Mucosa of rectum (tissue), 2 donors: ENCODE measurements at regions not wholly inside any gene's neighbourhood (a gene's known extent, or its start where the extent isn't known, plus 50 kb on each side); places are given as distances from the start of the nearest gene placed in this dataset.

ENCODE experiments used
- H3K27ac ChIP-seq, 2 donors: one replicate each; pipeline ENCODE4 v1.7.0; 2013; ENCODE audit warnings: inconsistent platforms in 2 of 2, low read depth in 2 of 2, low read length in 2 of 2
- H3K27me3 ChIP-seq, 2 donors: one replicate each; pipeline ENCODE4 v1.7.0; 2013; ENCODE audit warnings: low read length in 2 of 2; ENCODE audit not compliant: control insufficient read depth in 2 of 2, insufficient read depth in 2 of 2
- H3K36me3 ChIP-seq, 2 donors: one replicate each; pipeline ENCODE4 v1.7.0; 2013; ENCODE audit warnings: low read length in 2 of 2; ENCODE audit not compliant: control insufficient read depth in 2 of 2, insufficient read depth in 2 of 2
- H3K4me1 ChIP-seq, 2 donors: one replicate each; pipeline ENCODE4 v1.7.0; 2013; ENCODE audit warnings: low read length in 2 of 2, mild to moderate bottlenecking in 1 of 2; ENCODE audit not compliant: control insufficient read depth in 2 of 2, insufficient read depth in 2 of 2
- H3K4me3 ChIP-seq, 2 donors: one replicate each; pipeline ENCODE4 v1.7.0; 2013; ENCODE audit warnings: low read length in 2 of 2
- H3K9ac ChIP-seq, 2 donors: one replicate each; pipeline ENCODE4 v1.7.0; 2013; ENCODE audit warnings: low read length in 2 of 2, low read depth in 1 of 2, mild to moderate bottlenecking in 1 of 2
- H3K9me3 ChIP-seq, 2 donors: one replicate each; pipeline ENCODE4 v1.7.0; 2013; ENCODE audit warnings: low read length in 2 of 2; ENCODE audit not compliant: control insufficient read depth in 2 of 2
- donor health status: healthy.
- donor health status: Normal muscosa, but diverticular disease.

DNA sequence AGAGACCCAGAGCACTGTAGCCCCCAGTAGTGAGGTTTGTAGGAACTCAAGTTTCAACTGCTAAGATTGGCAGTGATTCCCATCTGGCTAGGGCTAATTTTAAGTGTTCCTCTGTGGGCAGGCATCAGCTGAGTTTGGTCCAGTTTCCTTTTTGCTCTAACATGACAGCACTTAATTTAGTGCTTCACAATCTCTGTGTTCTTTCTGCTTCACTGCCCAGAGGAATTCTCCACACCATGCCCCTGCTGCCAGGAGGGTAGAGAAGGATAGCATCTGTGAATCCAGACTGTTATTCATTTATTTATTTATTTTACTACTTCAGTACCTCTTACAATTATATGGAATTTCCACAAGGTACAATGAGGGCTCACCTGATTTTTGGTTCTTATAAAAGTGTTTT lies 549.9 kb upstream of the FSIP2 start:
- H3K27me3 ChIP-seq = no peaks in the 10 kb centered on the region
- H3K4me3 ChIP-seq = no peak overlapping the region
- H3K27ac ChIP-seq = no peak overlapping the region
- no peaks in the 10 kb centered on the region for H3K4me1 ChIP-seq
- H3K9ac ChIP-seq = no peak overlapping the region
- H3K9me3 ChIP-seq = no peaks in the 10 kb centered on the region
- H3K36me3 ChIP-seq = no peaks in the 10 kb centered on the region

- Histone ChIP-seq H3K4me3 (no peak overlapping the region), H3K9me3 (no peaks in the 10 kb centered on the region), H3K27ac (no peak overlapping the region), H3K36me3 (no peaks in the 10 kb centered on the region), H3K4me1 (no peaks in the 10 kb centered on the region), H3K27me3 (no peaks in the 10 kb centered on the region), H3K9ac (no peak overlapping the region)
Measured at GRCh38 chr2:185201063-185201462, 537.5 kb upstream of the FSIP2 start.

DNA sequence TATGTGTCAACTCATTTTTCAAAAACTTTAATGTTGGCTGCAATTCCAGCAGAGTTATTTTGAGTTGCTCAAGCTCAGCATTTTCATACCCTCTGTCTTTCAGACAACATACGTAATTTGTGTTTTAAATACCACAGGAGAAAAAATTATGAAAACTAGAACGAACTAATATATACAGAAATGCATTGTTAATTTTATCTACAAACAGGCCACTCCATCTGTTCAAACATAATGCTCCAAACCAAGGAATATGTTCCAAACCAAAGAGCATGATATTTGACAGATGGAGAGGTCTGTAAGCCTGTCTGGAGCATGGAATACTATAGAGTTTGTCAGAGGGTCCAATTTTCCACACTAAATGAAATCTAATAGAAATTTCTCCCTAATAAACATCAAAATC lies 536.2 kb upstream of the FSIP2 start:
- Histone ChIP-seq H3K27me3 (no peaks in the 10 kb centered on the region), H3K27ac (no peak overlapping the region), H3K9ac (no peak overlapping the region), H3K4me3 (no peak overlapping the region), H3K4me1 (no peaks in the 10 kb centered on the region), H3K9me3 (no peaks in the 10 kb centered on the region), H3K36me3 (no peaks in the 10 kb centered on the region)

DNA sequence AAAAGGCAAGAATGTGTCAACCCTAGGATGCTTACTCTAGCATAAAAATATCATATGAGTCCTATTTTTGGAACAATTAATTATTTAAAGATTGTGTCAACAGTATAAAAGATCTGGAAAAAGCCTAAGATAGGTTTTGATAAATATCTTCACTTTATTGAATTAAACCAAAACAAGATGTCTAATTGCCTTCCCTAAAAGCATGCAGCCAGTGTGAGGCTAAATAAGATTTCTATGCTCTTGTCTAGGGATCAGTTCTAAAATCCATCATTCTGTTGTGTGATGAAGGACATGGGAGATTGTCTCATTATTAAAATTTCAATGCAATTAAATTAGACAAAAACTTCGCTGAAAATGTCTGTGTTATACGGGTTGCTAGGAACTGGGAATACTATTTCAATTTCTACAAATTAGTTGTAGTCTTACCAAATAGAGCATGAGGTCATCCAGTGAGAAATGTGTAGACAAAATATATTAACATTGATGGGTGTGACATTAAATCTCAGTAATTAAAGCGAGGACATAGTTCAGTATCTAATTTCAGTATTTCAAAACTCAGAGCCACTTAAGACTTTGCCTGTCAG lies 535.6 kb upstream of the FSIP2 start:
- H3K9me3 ChIP-seq = no peaks in the 10 kb centered on the region
- H3K27ac ChIP-seq = no peak overlapping the region
- no peak overlapping the region for H3K4me3 ChIP-seq
- H3K27me3 ChIP-seq = no peaks in the 10 kb centered on the region
- no peak overlapping the region for H3K9ac ChIP-seq
- H3K36me3 ChIP-seq = no peaks in the 10 kb centered on the region
- H3K4me1 ChIP-seq = no peaks in the 10 kb centered on the region

- Histone ChIP-seq H3K36me3 (no peaks in the 10 kb centered on the region), H3K9ac (no peak overlapping the region), H3K4me3 (no peak overlapping the region), H3K27ac (no peak overlapping the region), H3K4me1 (no peaks in the 10 kb centered on the region), H3K9me3 (no peaks in the 10 kb centered on the region), H3K27me3 (no peaks in the 10 kb centered on the region)
Measured at GRCh38 chr2:185208261-185208660, 530.3 kb upstream of the FSIP2 start.

- Histone ChIP-seq H3K27me3 (no peaks in the 10 kb centered on the region), H3K27ac (no peak overlapping the region), H3K9ac (no peak overlapping the region), H3K9me3 (no peaks in the 10 kb centered on the region), H3K4me1 (no peaks in the 10 kb centered on the region), H3K36me3 (no peaks in the 10 kb centered on the region), H3K4me3 (no peak overlapping the region)
Measured at GRCh38 chr2:185215497-185215896, 523.1 kb upstream of the FSIP2 start.

GRCh38 chr2:185219981-185220380 lies 518.6 kb upstream of the FSIP2 start:
- H3K27me3 ChIP-seq = no peaks in the 10 kb centered on the region
- H3K9ac ChIP-seq = no peak overlapping the region
- H3K4me1 ChIP-seq = no peaks in the 10 kb centered on the region
- no peaks in the 10 kb centered on the region for H3K36me3 ChIP-seq
- H3K27ac ChIP-seq = no peak overlapping the region
- no peak overlapping the region for H3K4me3 ChIP-seq
- H3K9me3 ChIP-seq = no peaks in the 10 kb centered on the region

- Histone ChIP-seq H3K27ac (no peak overlapping the region), H3K4me3 (no peak overlapping the region), H3K9me3 (no peaks in the 10 kb centered on the region), H3K27me3 (no peaks in the 10 kb centered on the region), H3K9ac (no peak overlapping the region), H3K4me1 (no peaks in the 10 kb centered on the region), H3K36me3 (no peaks in the 10 kb centered on the region)
Measured at GRCh38 chr2:185222311-185222710, 516.3 kb upstream of the FSIP2 start.

GRCh38 chr2:185227391-185227790 lies 511.2 kb upstream of the FSIP2 start:
- Histone ChIP-seq H3K4me3 (no peak overlapping the region), H3K27me3 (no peaks in the 10 kb centered on the region), H3K4me1 (no peaks in the 10 kb centered on the region), H3K9ac (no peak overlapping the region), H3K36me3 (no peaks in the 10 kb centered on the region), H3K9me3 (no peaks in the 10 kb centered on the region), H3K27ac (no peak overlapping the region)

- no peak overlapping the region for H3K27ac ChIP-seq
- H3K9ac ChIP-seq = no peak overlapping the region
- no peak overlapping the region for H3K4me3 ChIP-seq
- no peaks in the 10 kb centered on the region for H3K36me3 ChIP-seq
- H3K9me3 ChIP-seq = no peaks in the 10 kb centered on the region
- H3K4me1 ChIP-seq = no peaks in the 10 kb centered on the region
- no peaks in the 10 kb centered on the region for H3K27me3 ChIP-seq
Measured at GRCh38 chr2:185239491-185239890, 499.1 kb upstream of the FSIP2 start.

DNA sequence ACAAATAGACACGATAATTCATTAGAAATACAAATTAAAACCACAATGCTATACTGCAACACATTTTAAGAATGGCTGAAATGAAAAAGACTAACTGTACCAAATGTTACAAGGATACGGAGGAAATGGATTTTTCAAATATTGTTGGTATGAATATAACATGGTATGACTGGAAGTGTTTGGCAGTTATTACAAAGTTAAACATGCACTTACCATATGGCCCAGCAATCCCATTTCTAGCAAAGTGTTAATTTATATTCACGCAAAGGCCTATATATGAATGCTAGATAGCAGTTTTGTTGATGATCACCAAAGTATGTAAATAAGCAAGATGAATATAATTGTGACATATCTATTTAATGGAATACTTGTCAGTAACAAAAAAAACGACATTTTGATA lies 497.8 kb upstream of the FSIP2 start:
- Histone ChIP-seq H3K36me3 (no peaks in the 10 kb centered on the region), H3K4me3 (no peak overlapping the region), H3K27me3 (no peaks in the 10 kb centered on the region), H3K4me1 (no peaks in the 10 kb centered on the region), H3K9me3 (no peaks in the 10 kb centered on the region), H3K9ac (no peak overlapping the region), H3K27ac (no peak overlapping the region)
